Endothelial cell of umbilical vein (primary cell): ENCODE measurements at regions not wholly inside any gene's neighbourhood (a gene's known extent, or its start where the extent isn't known, plus 50 kb on each side); places are given as distances from the start of the nearest gene placed in this dataset.

ENCODE experiments used
- BruUV-seq: library from RNA; stranded (reverse); fragments of 400-500 nt; replicated peaks from 2 replicates; lab custom pipeline; 2021; lab: Mats Ljungman, UMichigan
- CTCF ChIA-PET: fragments of 300-600, 350-600 bp; sonication (Branson Sonifier 250); formaldehyde crosslinking; loops from one replicate; lab custom pipeline; 2021; ENCODE audit warnings: antibody characterized with exemption, inconsistent platforms; lab: Charles Lee
- POLR2A ChIA-PET: fragments of 300-600, 350-600 bp; sonication (Branson Sonifier 250); formaldehyde crosslinking; loops from one replicate; lab custom pipeline; 2021; ENCODE audit warnings: antibody characterized with exemption, inconsistent platforms; lab: Charles Lee
- DNase-seq: peaks from one replicate; pipeline ENCODE4 v3.0.0-alpha.2; 2011; ENCODE audit warnings: low read depth, low spot score
- FAIRE-seq: peaks from 2 replicates; lab custom pipeline; 2011; peaks lifted over from hg19 to GRCh38; lab: Jason Lieb, UNC
- H2AFZ ChIP-seq: 2 replicates; pipeline ENCODE4 v1.6.0; 2012; ENCODE audit warnings: low read depth, low read length, control low read depth, inconsistent platforms
- H3K27ac ChIP-seq: 2 replicates; pipeline ENCODE4 v1.5.1; 2011; ENCODE audit warnings: low read depth, mild to moderate bottlenecking, control low read depth, low read length, moderate library complexity; ENCODE audit not compliant: insufficient read depth
- H3K27me3 ChIP-seq, 2 experiments: 2 replicates each; pipeline versions ENCODE4 v1.6.0 to v1.6.1; 2011; ENCODE audit warnings: low read length in 2 of 2, mixed read lengths in 1 of 2; ENCODE audit not compliant: control insufficient read depth in 2 of 2, insufficient read depth in 2 of 2
- H3K36me3 ChIP-seq, 2 experiments: 2 replicates in 1 of 2; 3 replicates in 1 of 2; pipeline ENCODE4 v1.5.1; 2011; ENCODE audit warnings: low read length in 2 of 2, mild to moderate bottlenecking in 1 of 2, moderate library complexity in 1 of 2; ENCODE audit not compliant: control insufficient read depth in 2 of 2, insufficient read depth in 2 of 2; ENCODE audit errors: extremely low read depth in 1 of 2
- H3K4me1 ChIP-seq: 3 replicates; pipeline ENCODE4 v1.5.1; 2011; ENCODE audit warnings: mild to moderate bottlenecking, low read length; ENCODE audit not compliant: control insufficient read depth, insufficient read depth; ENCODE audit errors: extremely low read depth
- H3K4me2 ChIP-seq: 2 replicates; pipeline ENCODE4 v1.6.1; 2011; ENCODE audit warnings: low read length, control low read depth, mixed read lengths; ENCODE audit not compliant: insufficient read depth
- H3K4me3 ChIP-seq, 3 experiments: fragments of 200-600 bp in 1 of 3; sonication (generic), shearing (Covaris generic) in 1 of 3; replicated peaks in 1 of 3; 2 replicates each; pipeline ENCODE4 v1.5.1; 2011 to 2016; ENCODE audit warnings: control low read depth in 3 of 3, low read length in 3 of 3, mild to moderate bottlenecking in 2 of 3, inconsistent platforms in 1 of 3, low read depth in 1 of 3, moderate library complexity in 1 of 3; ENCODE audit not compliant: insufficient read depth in 1 of 3
- H3K79me2 ChIP-seq: 2 replicates; pipeline ENCODE4 v1.6.0; 2012; ENCODE audit warnings: low read length, inconsistent platforms; ENCODE audit not compliant: control insufficient read depth, insufficient read depth
- H3K9ac ChIP-seq: replicated peaks from 2 replicates; pipeline ENCODE3; 2011; ENCODE audit warnings: low read length, control low read depth; ENCODE audit not compliant: insufficient read depth; ENCODE audit errors: extremely low read depth
- H3K9me1 ChIP-seq: replicated peaks from 3 replicates; pipeline ENCODE4 v1.6.0; 2011; ENCODE audit warnings: mild to moderate bottlenecking, low read length; ENCODE audit not compliant: control insufficient read depth, insufficient read depth; ENCODE audit errors: extremely low read depth
- H3K9me3 ChIP-seq: replicated peaks from 2 replicates; pipeline ENCODE4 v1.5.1; 2012; ENCODE audit warnings: low read length, inconsistent platforms; ENCODE audit not compliant: control insufficient read depth, insufficient read depth
- H4K20me1 ChIP-seq: replicated peaks from 2 replicates; pipeline ENCODE3; 2011; ENCODE audit warnings: mild to moderate bottlenecking, low read length; ENCODE audit not compliant: control insufficient read depth, insufficient read depth; ENCODE audit errors: extremely low read depth
- EZH2 ChIP-seq: IDR thresholded peaks from 2 replicates; pipeline ENCODE4 v1.6.1; 2012; ENCODE audit warnings: borderline replicate concordance, low read depth, mild to moderate bottlenecking, moderate library complexity, low read length, inconsistent platforms; ENCODE audit not compliant: severe bottlenecking
- FOS ChIP-seq: IDR thresholded peaks from 2 replicates; pipeline ENCODE4 v1.6.1; 2011; ENCODE audit warnings: mild to moderate bottlenecking, low read length, moderate library complexity, borderline replicate concordance; ENCODE audit not compliant: insufficient read depth
- GATA2 ChIP-seq: IDR thresholded peaks from 2 replicates; pipeline ENCODE4 v1.7.0; 2011; ENCODE audit warnings: low read depth, mild to moderate bottlenecking, moderate library complexity, mixed read lengths, low read length; ENCODE audit not compliant: insufficient read length, insufficient read depth
- JUN ChIP-seq: IDR thresholded peaks from 2 replicates; pipeline ENCODE4 v1.6.1; 2011; ENCODE audit warnings: borderline replicate concordance, low read depth; ENCODE audit not compliant: insufficient read length, insufficient read depth
- MYC ChIP-seq: IDR thresholded peaks from one replicate; pipeline ENCODE4 v1.6.1; 2011; ENCODE audit warnings: mild to moderate bottlenecking, low read depth, low read length
- POLR2A ChIP-seq: IDR thresholded peaks from 2 replicates; pipeline ENCODE4 v1.6.1; 2012; ENCODE audit warnings: low read depth, mild to moderate bottlenecking, control low read depth, low read length
- POLR2AphosphoS5 ChIP-seq: IDR thresholded peaks from 2 replicates; pipeline ENCODE4 v1.6.1; 2012; ENCODE audit warnings: low read depth, mild to moderate bottlenecking, control low read depth, low read length, moderate library complexity; ENCODE audit not compliant: insufficient read depth
- dilution Hi-C: fragments of 300-500 bp; cut with MboI; formaldehyde crosslinking; loops from one replicate; pipeline ENCODE4 v1.15.0; 2019; ENCODE audit warnings: low sequenced_read_pairs; ENCODE audit not compliant: extremely low pct_ligation_motif_present
- intact Hi-C: fragments of 100-400 bp; cut with micrococcal nuclease; formaldehyde crosslinking; loops from one replicate; pipeline ENCODE4 v1.10.0; 2022
- TF ChIP-seq, protein P1 (sequence below), 2 donors: IDR thresholded peaks; 1 replicate in 1 of 2; 2 replicates in 1 of 2; pipeline ENCODE4 v1.5.1; 2011; ENCODE audit warnings: low read length in 2 of 2, mild to moderate bottlenecking in 2 of 2, moderate library complexity in 2 of 2, control low read depth in 1 of 2, inconsistent platforms in 1 of 2, low read depth in 1 of 2; ENCODE audit not compliant: insufficient read depth in 1 of 2; ENCODE audit errors: extremely low read depth in 1 of 2
- TF ChIP-seq, protein P2 (sequence below): IDR thresholded peaks from 2 replicates; pipeline ENCODE4 v1.6.1; 2011; ENCODE audit not compliant: insufficient read depth, insufficient read length

DNA sequence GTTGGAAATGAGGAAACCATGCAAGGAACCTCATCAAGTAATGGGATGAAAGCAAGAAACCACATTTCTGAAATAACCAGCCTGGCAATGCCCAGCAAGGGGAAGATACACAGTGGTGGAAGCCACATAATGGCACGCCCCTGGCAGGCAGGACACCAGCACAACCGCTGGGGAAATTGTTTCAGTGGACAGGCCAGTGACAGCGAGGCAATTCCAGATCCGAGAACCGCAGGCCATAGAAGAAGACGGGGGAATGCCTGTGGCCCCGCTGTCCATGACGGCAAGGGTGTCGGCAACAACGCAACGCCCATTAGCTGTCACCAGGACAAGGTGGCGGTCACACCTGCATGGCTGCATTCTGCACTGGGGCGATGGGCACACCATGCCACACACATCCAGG lies 1389.6 kb downstream of the BRD1 start:
- no peak overlapping the region for H3K4me2 ChIP-seq
- no peak overlapping the region for H3K4me3 ChIP-seq
- no TSS peak for BruUV-seq
- no peaks in the 10 kb centered on the region for H3K36me3 ChIP-seq
- no peaks in the 10 kb centered on the region for H3K4me1 ChIP-seq
- H3K9ac ChIP-seq = no peak overlapping the region
- no peaks in the 10 kb centered on the region for H4K20me1 ChIP-seq
- H3K27me3 ChIP-seq = no peaks in the 10 kb centered on the region
- H3K79me2 ChIP-seq = no peaks in the 10 kb centered on the region
- TF ChIP-seq FOS = no peak
- TF ChIP-seq JUN = no peak
- no peak for TF ChIP-seq POLR2A
- no peak overlapping the region for H2AFZ ChIP-seq
- no peak overlapping the region for H3K27ac ChIP-seq
- DNase-seq (no peak), FAIRE-seq (no peak)
- H3K9me1 ChIP-seq = no peaks in the 10 kb centered on the region
- ChIA-PET POLR2A (no interaction called here), CTCF (no interaction called here)
- peaks cover 11% of the 10 kb centered on the region for H3K9me3 ChIP-seq
- dilution Hi-C loops = no loop called here
- intact Hi-C loops = no loop called here

DNA sequence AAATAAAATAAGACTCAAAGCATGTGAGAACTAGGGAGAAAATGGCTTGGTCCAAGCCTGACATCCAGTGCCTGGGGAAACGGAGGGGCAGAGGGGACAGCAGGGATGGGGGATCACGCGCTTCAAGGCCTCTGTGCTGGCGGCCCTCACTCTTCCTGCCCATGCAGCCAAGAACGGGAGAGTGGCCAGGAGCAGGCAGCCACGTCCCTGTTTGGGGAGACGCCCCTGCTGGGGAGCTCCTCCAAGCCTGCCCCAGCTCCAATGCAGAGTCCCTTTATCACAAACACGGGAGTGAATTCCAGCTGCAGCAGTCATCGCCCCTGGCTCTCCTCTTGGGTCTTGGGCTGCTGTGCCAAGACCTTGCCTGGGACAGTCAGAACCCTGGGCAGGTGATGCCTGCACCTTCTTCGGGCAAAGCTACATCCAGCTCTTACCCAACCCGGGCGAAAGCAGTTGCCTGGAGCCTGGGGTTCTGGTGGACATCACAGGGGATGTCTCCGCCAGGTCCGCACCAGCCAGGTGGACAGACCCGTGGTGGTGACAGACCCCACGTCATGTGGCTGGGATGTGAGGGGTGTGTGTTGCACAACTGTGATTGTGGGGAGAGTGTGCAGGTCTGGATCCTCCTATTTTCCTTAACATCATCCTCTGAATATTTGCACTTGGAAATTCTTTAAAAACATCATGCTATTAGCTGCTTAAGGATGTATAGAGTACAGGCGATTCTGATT lies 1391.3 kb downstream of the BRD1 start:
- H3K9ac ChIP-seq = no peak overlapping the region
- H3K9me3 ChIP-seq = peaks cover 16% of the 10 kb centered on the region
- dilution Hi-C loops = no loop called here

More for the DNA sequence above, 1391.3 kb downstream of the BRD1 start:
- Histone ChIP-seq H3K4me3 (no peak overlapping the region), H3K4me1 (no peaks in the 10 kb centered on the region), H2AFZ (no peak overlapping the region), H4K20me1 (no peaks in the 10 kb centered on the region), H3K36me3 (no peaks in the 10 kb centered on the region), H3K4me2 (no peak overlapping the region), H3K27me3 (no peaks in the 10 kb centered on the region), H3K79me2 (no peaks in the 10 kb centered on the region), H3K27ac (no peak overlapping the region), H3K9me1 (no peaks in the 10 kb centered on the region)
- ChIA-PET POLR2A (no interaction called here), CTCF (no interaction called here)
- TF ChIP-seq MYC (no peak), POLR2AphosphoS5 (no peak), GATA2 (no peak), EZH2 (no peak), FOS (no peak), POLR2A (no peak), JUN (no peak)
- TF ChIP-seq, protein P1, sequence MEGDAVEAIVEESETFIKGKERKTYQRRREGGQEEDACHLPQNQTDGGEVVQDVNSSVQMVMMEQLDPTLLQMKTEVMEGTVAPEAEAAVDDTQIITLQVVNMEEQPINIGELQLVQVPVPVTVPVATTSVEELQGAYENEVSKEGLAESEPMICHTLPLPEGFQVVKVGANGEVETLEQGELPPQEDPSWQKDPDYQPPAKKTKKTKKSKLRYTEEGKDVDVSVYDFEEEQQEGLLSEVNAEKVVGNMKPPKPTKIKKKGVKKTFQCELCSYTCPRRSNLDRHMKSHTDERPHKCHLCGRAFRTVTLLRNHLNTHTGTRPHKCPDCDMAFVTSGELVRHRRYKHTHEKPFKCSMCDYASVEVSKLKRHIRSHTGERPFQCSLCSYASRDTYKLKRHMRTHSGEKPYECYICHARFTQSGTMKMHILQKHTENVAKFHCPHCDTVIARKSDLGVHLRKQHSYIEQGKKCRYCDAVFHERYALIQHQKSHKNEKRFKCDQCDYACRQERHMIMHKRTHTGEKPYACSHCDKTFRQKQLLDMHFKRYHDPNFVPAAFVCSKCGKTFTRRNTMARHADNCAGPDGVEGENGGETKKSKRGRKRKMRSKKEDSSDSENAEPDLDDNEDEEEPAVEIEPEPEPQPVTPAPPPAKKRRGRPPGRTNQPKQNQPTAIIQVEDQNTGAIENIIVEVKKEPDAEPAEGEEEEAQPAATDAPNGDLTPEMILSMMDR (IDR thresholded peaks at IDR 0.05; ENCODE audit: extremely low read depth in 1 of 2, insufficient read depth in 1 of 2, low read depth in 1 of 2, low read length in 2 of 2) = no peak
- TF ChIP-seq, protein P2, sequence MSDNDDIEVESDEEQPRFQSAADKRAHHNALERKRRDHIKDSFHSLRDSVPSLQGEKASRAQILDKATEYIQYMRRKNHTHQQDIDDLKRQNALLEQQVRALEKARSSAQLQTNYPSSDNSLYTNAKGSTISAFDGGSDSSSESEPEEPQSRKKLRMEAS = no peak
- DNase-seq (no peak), FAIRE-seq (no peak)
- intact Hi-C loops = no loop called here
- no TSS peak for BruUV-seq
